GM06990 (cell line): ENCODE measurements at regions not wholly inside any gene's neighbourhood (a gene's known extent, or its start where the extent isn't known, plus 50 kb on each side); places are given as distances from the start of the nearest gene placed in this dataset.

ENCODE experiments used
- DNase-seq: peaks from one replicate; pipeline ENCODE4 v3.0.0-alpha.2; 2011; ENCODE audit not compliant: insufficient read length; ENCODE audit errors: extremely low read depth
- H3K27me3 ChIP-seq: replicated peaks from 2 replicates; pipeline ENCODE4 v1.6.0; 2011; ENCODE audit warnings: low read length; ENCODE audit not compliant: control insufficient read depth, insufficient read depth
- H3K36me3 ChIP-seq: 2 replicates; pipeline ENCODE4 v1.5.1; 2011; ENCODE audit warnings: low read length; ENCODE audit not compliant: control insufficient read depth, insufficient read depth
- H3K4me3 ChIP-seq: replicated peaks from 2 replicates; pipeline ENCODE4 v1.5.1; 2011; ENCODE audit warnings: low read depth, mild to moderate bottlenecking, control low read depth, low read length
- TF ChIP-seq, protein P1 (sequence below): IDR thresholded peaks from 2 replicates; pipeline ENCODE4 v1.5.1; 2011; ENCODE audit warnings: low read length, control low read depth, mild to moderate bottlenecking, inconsistent platforms; ENCODE audit not compliant: insufficient read depth, poor library complexity, severe bottlenecking

DNA sequence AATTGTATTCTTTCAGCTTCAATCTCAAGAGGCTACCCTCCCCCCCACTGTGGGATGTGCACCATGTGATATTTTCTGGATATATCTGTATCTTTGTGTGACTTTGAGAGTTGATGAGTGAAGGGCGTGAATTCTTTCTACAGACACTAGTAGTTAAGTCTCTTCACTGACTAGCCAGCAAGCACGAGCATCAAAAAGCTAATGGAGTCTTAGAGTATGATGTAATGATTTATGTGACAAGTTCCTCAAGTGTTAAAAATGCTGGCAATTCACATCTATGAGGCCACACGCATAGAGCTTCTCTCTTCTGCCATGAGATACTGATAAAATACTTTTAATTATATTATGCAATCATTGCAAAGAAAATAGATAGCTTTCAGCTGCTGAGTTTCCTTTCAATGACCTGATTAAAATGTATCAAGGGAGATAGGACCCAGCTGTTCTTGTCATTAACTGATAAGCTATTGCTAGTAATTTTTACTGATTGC lies 304.8 kb downstream of the TRIB2 start:
- DNase-seq = no peak
- TF ChIP-seq, protein P1, sequence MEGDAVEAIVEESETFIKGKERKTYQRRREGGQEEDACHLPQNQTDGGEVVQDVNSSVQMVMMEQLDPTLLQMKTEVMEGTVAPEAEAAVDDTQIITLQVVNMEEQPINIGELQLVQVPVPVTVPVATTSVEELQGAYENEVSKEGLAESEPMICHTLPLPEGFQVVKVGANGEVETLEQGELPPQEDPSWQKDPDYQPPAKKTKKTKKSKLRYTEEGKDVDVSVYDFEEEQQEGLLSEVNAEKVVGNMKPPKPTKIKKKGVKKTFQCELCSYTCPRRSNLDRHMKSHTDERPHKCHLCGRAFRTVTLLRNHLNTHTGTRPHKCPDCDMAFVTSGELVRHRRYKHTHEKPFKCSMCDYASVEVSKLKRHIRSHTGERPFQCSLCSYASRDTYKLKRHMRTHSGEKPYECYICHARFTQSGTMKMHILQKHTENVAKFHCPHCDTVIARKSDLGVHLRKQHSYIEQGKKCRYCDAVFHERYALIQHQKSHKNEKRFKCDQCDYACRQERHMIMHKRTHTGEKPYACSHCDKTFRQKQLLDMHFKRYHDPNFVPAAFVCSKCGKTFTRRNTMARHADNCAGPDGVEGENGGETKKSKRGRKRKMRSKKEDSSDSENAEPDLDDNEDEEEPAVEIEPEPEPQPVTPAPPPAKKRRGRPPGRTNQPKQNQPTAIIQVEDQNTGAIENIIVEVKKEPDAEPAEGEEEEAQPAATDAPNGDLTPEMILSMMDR = no peak
- no peaks in the 10 kb centered on the region; the same call in 1 of the 2 replicates for H3K27me3 ChIP-seq
- H3K36me3 ChIP-seq = no peaks in the 10 kb centered on the region
- H3K4me3 ChIP-seq = no peak overlapping the region

DNA sequence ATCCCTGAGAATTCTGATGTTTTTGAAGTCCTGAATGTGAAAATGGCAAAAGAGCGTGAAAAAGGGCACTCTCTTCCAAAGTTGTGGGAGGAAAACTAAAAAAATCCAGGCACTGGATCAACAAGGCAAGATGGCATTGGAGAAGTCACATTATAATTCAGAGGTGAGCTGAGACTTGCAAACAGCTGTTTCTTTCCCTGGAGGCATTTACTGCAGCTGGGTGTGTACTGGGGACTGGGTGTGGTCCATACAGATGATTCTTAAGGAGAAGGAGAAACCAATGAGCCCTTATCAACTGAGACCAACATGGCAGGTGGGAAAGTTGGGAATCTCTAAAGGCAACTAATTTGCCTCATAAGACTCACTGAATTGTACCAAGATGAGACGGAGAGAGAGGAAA lies 313.9 kb downstream of the TRIB2 start:
- no peak for DNase-seq
- TF ChIP-seq, protein P1 = no peak
- H3K27me3 ChIP-seq = no peaks in the 10 kb centered on the region
- H3K4me3 ChIP-seq = no peak overlapping the region
- H3K36me3 ChIP-seq = no peaks in the 10 kb centered on the region

DNA sequence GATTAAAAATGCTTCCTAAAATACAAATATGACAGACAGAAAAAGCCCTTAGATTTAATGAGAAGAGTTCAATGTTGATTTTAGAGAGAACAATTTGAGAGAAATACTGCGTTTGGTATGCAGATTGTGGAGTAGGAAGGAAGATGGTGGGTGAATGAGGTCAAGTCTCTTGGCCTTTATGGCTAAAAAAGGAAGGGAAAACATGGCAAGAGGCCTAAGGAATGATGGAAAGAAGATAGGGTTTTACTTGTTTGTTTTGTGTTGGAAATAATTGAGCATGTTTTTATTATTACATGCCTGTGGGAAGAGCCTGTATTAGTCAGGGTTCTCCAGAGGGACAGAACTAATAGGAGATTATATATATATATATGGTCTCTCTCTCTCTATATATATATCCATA lies 318.1 kb downstream of the TRIB2 start:
- no peaks in the 10 kb centered on the region for H3K27me3 ChIP-seq
- DNase-seq = no peak
- TF ChIP-seq, protein P1 = no peak
- H3K36me3 ChIP-seq = no peaks in the 10 kb centered on the region
- H3K4me3 ChIP-seq = no peak overlapping the region

DNA sequence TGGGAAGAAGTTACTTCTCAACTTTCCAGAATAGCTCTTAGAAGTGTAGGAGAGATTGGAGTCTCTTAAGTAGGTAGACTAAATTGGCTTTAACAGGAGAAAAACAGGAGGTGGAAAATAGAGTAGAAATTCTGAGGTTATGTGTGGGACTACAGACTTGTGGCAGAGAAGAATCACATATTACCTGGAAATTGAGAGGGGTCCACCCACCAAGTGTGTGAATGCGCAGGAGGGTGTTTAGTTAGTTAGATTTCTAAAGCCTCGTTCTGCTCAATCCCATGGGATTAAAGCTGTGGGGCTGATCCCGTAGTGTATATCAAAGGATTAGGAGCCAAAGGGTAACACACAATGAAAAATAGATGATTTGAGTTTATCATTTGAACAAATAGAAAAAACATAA lies 319.1 kb downstream of the TRIB2 start:
- H3K36me3 ChIP-seq = no peaks in the 10 kb centered on the region
- H3K4me3 ChIP-seq = no peak overlapping the region
- TF ChIP-seq, protein P1 = no peak
- DNase-seq = no peak
- H3K27me3 ChIP-seq = no peaks in the 10 kb centered on the region; the same call in 1 of the 2 replicates

DNA sequence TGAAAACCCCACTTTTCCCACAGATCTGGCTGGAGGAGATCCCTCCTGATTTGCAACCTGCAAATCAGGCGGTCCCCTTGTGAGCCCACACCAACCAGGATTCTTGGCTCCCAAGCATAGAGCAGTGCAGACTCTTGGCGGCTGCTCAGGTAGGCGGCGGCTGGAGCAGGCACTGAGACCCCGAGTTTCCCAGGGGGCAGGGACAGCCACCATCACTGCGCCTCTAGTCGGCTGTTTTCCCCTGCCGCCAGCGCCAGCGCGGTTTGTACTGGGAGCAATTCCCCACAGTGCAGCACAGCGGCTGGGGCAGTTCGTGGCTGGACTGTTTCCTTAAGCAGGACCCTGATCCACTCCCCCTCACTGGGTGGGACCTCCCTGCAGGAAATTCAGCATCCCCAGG lies 323.3 kb downstream of the TRIB2 start:
- no peak overlapping the region for H3K4me3 ChIP-seq
- no peak for DNase-seq
- TF ChIP-seq, protein P1 = no peak
- no peaks in the 10 kb centered on the region; the same call in 1 of the 2 replicates for H3K27me3 ChIP-seq
- H3K36me3 ChIP-seq = no peaks in the 10 kb centered on the region

DNA sequence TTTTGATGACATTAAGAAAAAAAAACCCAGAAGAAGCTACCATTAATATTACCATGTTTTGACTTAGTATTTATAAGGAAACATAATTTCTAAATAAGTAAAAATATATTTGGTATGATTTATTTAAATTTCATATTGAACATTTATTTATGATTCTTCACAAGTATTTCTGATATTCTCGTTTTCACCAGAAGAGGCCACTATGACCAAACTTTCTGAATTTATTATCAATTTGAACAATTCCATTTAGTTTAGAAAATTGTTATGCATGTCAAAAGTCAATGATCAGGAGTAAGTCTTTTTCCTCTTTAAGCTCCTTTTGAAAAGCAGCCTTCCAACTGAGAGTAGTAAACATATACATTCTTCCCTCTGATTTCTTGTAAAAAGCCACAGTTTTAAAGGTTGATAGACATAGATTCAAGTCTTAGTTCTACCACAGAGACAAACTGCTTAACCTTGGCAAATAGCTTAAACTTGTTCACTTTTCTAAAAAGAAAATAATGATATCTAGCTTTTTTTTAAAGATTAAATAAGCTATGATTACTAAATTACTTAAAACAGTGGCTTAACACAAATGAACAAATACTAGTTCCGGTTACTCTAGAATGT lies 329.9 kb downstream of the TRIB2 start:
- no peak for DNase-seq
- Histone ChIP-seq H3K36me3 (no peaks in the 10 kb centered on the region), H3K4me3 (no peak overlapping the region), H3K27me3 (no peaks in the 10 kb centered on the region)
- TF ChIP-seq, protein P1 = peak; percentile 24
